MCF 10A (cell line): ENCODE measurements at regions not wholly inside any gene's neighbourhood (a gene's known extent, or its start where the extent isn't known, plus 50 kb on each side); places are given as distances from the start of the nearest gene placed in this dataset.
"Not testable (repeated sequence)": the region's sequence is repeated elsewhere in the genome, so short reads cannot be mapped to it uniquely, and the experiment has no call there.

Source experiments
- BruUV-seq: library from RNA; stranded (reverse); fragments of 400-500 nt; replicated peaks from 2 replicates; lab custom pipeline; 2021; lab: Mats Ljungman, UMichigan
- CTCF ChIA-PET: fragments of 300-600 bp; sonication (Branson Sonifier 250); formaldehyde crosslinking; extraction: SDS; loops from one replicate; lab custom pipeline; 2021; ENCODE audit warnings: antibody characterized with exemption, inconsistent platforms; lab: Yijun Ruan, JAX
- POLR2A ChIA-PET: fragments of 300-600, 350-650 bp; sonication (Branson Sonifier 250); formaldehyde crosslinking; extraction: SDS; loops from one replicate; lab custom pipeline; 2020; ENCODE audit warnings: antibody characterized with exemption, inconsistent platforms; lab: Yijun Ruan, JAX
- DNase-seq: peaks from one replicate; pipeline ENCODE4 v3.0.0-alpha.2; 2018; ENCODE audit not compliant: unreplicated experiment
- H3K27ac Mint-ChIP-seq: one replicate; pipeline ENCODE4 v1.8.0; 2022; ENCODE audit warnings: mild to moderate bottlenecking, low read depth, mixed read lengths; ENCODE audit not compliant: unreplicated experiment
- H3K27me3 Mint-ChIP-seq: one replicate; pipeline ENCODE4 v1.8.0; 2022; ENCODE audit warnings: mixed read lengths; ENCODE audit not compliant: insufficient read depth, unreplicated experiment
- H3K36me3 Mint-ChIP-seq: one replicate; pipeline ENCODE4 v1.8.0; 2022; ENCODE audit warnings: mild to moderate bottlenecking, moderate library complexity, mixed read lengths; ENCODE audit not compliant: insufficient read depth, unreplicated experiment
- H3K4me1 Mint-ChIP-seq: one replicate; pipeline ENCODE4 v1.8.0; 2022; ENCODE audit warnings: mixed read lengths; ENCODE audit not compliant: insufficient read depth, unreplicated experiment
- H3K4me3 Mint-ChIP-seq: one replicate; pipeline ENCODE4 v1.8.0; 2022; ENCODE audit warnings: mild to moderate bottlenecking, moderate library complexity, mixed read lengths; ENCODE audit not compliant: unreplicated experiment
- H3K9me3 Mint-ChIP-seq: one replicate; pipeline ENCODE4 v1.8.0; 2022; ENCODE audit warnings: mixed read lengths; ENCODE audit not compliant: unreplicated experiment
- intact Hi-C: fragments of 100-400 bp; cut with micrococcal nuclease; formaldehyde crosslinking; loops from 2 replicates; pipeline ENCODE4 v1.14.1; 2022
- TF ChIP-seq, protein P1 (sequence below): fragments of 200-600 bp; IDR thresholded peaks from one replicate; pipeline ENCODE4 v1.8.0; 2022; ENCODE audit warnings: antibody characterized with exemption, mild to moderate bottlenecking; ENCODE audit not compliant: unreplicated experiment

GRCh38 chr5:83802686-83803085 is 82.0 kb upstream of the HAPLN1 start:
- ChIA-PET POLR2A (no interaction called here), CTCF (no interaction called here)
- Mint-ChIP-seq H3K4me1 (no peaks in the 10 kb centered on the region), H3K36me3 (no peaks in the 10 kb centered on the region), H3K27me3 (no peaks in the 10 kb centered on the region), H3K27ac (no peak overlapping the region), H3K9me3 (no peaks in the 10 kb centered on the region), H3K4me3 (no peak overlapping the region)
- no TSS peak for BruUV-seq
- DNase-seq: no peak
- TF ChIP-seq, protein P1, sequence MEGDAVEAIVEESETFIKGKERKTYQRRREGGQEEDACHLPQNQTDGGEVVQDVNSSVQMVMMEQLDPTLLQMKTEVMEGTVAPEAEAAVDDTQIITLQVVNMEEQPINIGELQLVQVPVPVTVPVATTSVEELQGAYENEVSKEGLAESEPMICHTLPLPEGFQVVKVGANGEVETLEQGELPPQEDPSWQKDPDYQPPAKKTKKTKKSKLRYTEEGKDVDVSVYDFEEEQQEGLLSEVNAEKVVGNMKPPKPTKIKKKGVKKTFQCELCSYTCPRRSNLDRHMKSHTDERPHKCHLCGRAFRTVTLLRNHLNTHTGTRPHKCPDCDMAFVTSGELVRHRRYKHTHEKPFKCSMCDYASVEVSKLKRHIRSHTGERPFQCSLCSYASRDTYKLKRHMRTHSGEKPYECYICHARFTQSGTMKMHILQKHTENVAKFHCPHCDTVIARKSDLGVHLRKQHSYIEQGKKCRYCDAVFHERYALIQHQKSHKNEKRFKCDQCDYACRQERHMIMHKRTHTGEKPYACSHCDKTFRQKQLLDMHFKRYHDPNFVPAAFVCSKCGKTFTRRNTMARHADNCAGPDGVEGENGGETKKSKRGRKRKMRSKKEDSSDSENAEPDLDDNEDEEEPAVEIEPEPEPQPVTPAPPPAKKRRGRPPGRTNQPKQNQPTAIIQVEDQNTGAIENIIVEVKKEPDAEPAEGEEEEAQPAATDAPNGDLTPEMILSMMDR: no peak
- intact Hi-C loops: no loop called here

DNA sequence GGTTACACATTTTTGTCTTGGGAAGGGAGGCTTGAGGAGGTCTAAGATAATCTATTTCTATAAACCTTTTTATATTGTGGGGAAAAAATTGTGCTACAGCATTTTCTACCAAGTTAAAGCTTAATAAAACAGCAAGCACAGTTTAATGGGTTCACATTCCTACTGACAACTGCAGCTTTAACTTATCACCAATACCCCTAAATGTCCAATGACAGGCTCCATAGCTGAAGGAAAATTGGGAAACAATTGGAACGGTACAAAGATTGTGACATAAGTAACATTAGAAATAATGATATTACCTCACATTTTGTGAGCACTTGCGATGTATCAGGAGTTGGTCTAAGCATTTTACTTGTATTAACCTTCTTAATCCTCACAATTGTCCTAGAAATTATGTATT is 79.5 kb upstream of the HAPLN1 start:
- DNase-seq: no peak
- intact Hi-C loops: no loop called here
- BruUV-seq: no TSS peak
- H3K9me3 Mint-ChIP-seq: no peaks in the 10 kb centered on the region
- no peak overlapping the region for H3K27ac Mint-ChIP-seq
- H3K4me3 Mint-ChIP-seq: no peak overlapping the region
- H3K4me1 Mint-ChIP-seq: no peaks in the 10 kb centered on the region
- POLR2A ChIA-PET: no interaction called here
- no peaks in the 10 kb centered on the region for H3K36me3 Mint-ChIP-seq
- TF ChIP-seq, protein P1: no peak
- CTCF ChIA-PET: no interaction called here
- no peaks in the 10 kb centered on the region for H3K27me3 Mint-ChIP-seq

GRCh38 chr5:83799020-83799419 is 78.4 kb upstream of the HAPLN1 start:
- BruUV-seq, H3K4me3 Mint-ChIP-seq, H3K27me3 Mint-ChIP-seq, H3K36me3 Mint-ChIP-seq, CTCF ChIA-PET, POLR2A ChIA-PET, H3K27ac Mint-ChIP-seq, intact Hi-C loops, H3K9me3 Mint-ChIP-seq, H3K4me1 Mint-ChIP-seq, DNase-seq: not testable (repeated sequence)

- Mint-ChIP-seq H3K4me1 (no peaks in the 10 kb centered on the region), H3K27me3 (peaks cover 52% of the 10 kb centered on the region), H3K36me3 (no peaks in the 10 kb centered on the region), H3K4me3 (no peak overlapping the region), H3K27ac (no peak overlapping the region), H3K9me3 (no peaks in the 10 kb centered on the region)
- ChIA-PET CTCF (no interaction called here), POLR2A (no interaction called here)
- intact Hi-C loops: no loop called here
- no peak for DNase-seq
- TF ChIP-seq, protein P1: no peak
- no TSS peak for BruUV-seq
Observed at GRCh38 chr5:83789371-83789770, 68.7 kb upstream of the HAPLN1 start.

DNA sequence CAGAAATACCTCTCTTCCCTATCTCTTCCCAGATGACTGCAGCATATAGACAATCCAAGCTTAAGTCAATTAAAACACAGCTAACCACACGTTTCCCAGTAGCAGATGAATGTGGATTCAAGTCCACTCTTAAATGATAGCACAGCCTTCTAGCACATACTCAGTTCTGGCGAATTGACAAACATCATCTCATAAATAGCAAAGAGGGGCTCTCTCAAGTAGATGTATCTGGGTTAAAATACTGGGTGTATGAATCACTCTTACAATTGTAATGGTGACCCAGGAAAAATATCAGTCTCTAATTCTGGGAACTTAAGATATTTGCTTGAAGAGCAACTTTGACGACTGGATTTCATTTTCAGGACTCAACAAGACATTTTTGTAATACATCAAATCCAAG is 67.0 kb upstream of the HAPLN1 start:
- no TSS peak for BruUV-seq
- intact Hi-C loops: no loop called here
- Mint-ChIP-seq H3K27me3 (peaks cover 58% of the 10 kb centered on the region), H3K4me1 (no peaks in the 10 kb centered on the region), H3K36me3 (no peaks in the 10 kb centered on the region), H3K27ac (no peak overlapping the region), H3K9me3 (no peaks in the 10 kb centered on the region), H3K4me3 (no peak overlapping the region)
- DNase-seq: no peak
- ChIA-PET POLR2A (no interaction called here), CTCF (no interaction called here)
- TF ChIP-seq, protein P1: no peak
